HepG2 (cell line): ENCODE measurements at regions not wholly inside any gene's neighbourhood (a gene's known extent, or its start where the extent isn't known, plus 50 kb on each side); places are given as distances from the start of the nearest gene placed in this dataset.

Source experiments
- ATAC-seq: fragments of 200-7000 bp; cut with Tn5 transposase; 3 replicates; pipeline ENCODE4 v1.9.1; 2020; ENCODE audit warnings: mild to moderate bottlenecking, moderate library complexity
- BruUV-seq: library from RNA; stranded (reverse); fragments of 400-500 nt; replicated peaks from 2 replicates; lab custom pipeline; 2021; lab: Mats Ljungman, UMichigan
- CTCF ChIA-PET: fragments of 300-600 bp; formaldehyde crosslinking; extraction: SDS; loops from one replicate; lab custom pipeline; 2021; ENCODE audit warnings: low total read pairs, inconsistent platforms, low intra/inter-chr PET ratio; lab: Yijun Ruan, JAX
- POLR2A ChIA-PET: fragments of 350-600 bp; sonication (Branson Sonifier 250); formaldehyde crosslinking; loops from one replicate; lab custom pipeline; 2020; ENCODE audit warnings: antibody characterized with exemption, inconsistent platforms; lab: Yijun Ruan, JAX
- DNase-seq: peaks from one replicate; pipeline ENCODE4 v3.0.0-alpha.2; 2015; ENCODE audit warnings: low spot score
- FAIRE-seq: peaks from 3 replicates; lab custom pipeline; 2011; peaks lifted over from hg19 to GRCh38; lab: Jason Lieb, UNC
- H2AFZ ChIP-seq: one replicate; pipeline ENCODE4 v1.6.1; 2011; ENCODE audit warnings: low read length, inconsistent platforms
- H3K27ac ChIP-seq: fragments of 300-600 bp; 3 replicates; pipeline ENCODE4 v1.8.0; 2011; ENCODE audit warnings: mixed run types, mild to moderate bottlenecking, mixed read lengths, low read length, inconsistent platforms; ENCODE audit not compliant: insufficient read depth; ENCODE audit errors: extremely low read length
- H3K27me3 ChIP-seq, 2 experiments: fragments of 200-600 bp in 1 of 2; 2 replicates in 1 of 2; 3 replicates in 1 of 2; pipeline versions ENCODE4 v1.6.0 to v1.8.0; 2011; ENCODE audit warnings: low read length in 2 of 2, mild to moderate bottlenecking in 2 of 2, moderate library complexity in 2 of 2, inconsistent platforms in 1 of 2; ENCODE audit not compliant: insufficient read depth in 2 of 2, control insufficient read depth in 1 of 2
- H3K36me3 ChIP-seq, 2 experiments: fragments of 200-600 bp in 1 of 2; replicated peaks in 1 of 2; 2 replicates in 1 of 2; 3 replicates in 1 of 2; pipeline versions ENCODE4 v1.5.1 to v1.8.0; 2011; ENCODE audit warnings: low read length in 2 of 2, inconsistent platforms in 1 of 2; ENCODE audit not compliant: insufficient read depth in 2 of 2, control insufficient read depth in 1 of 2
- H3K4me1 ChIP-seq: 2 replicates; pipeline ENCODE4 v1.5.1; 2012; ENCODE audit warnings: low read length, inconsistent platforms; ENCODE audit not compliant: insufficient read depth
- H3K4me2 ChIP-seq: 2 replicates; pipeline ENCODE4 v1.6.0; 2011; ENCODE audit warnings: low read depth, low read length, inconsistent platforms
- H3K4me3 ChIP-seq, 3 experiments: fragments of 200-600 bp in 1 of 3; sonication (generic), shearing (Covaris generic) in 1 of 3; replicated peaks in 1 of 3; 2 replicates each; pipeline ENCODE4 v1.5.1; 2011 to 2016; ENCODE audit warnings: low read length in 3 of 3, inconsistent platforms in 2 of 3, low read depth in 2 of 3, mild to moderate bottlenecking in 2 of 3, control low read depth in 1 of 3, mixed read lengths in 1 of 3; ENCODE audit not compliant: insufficient read depth in 1 of 3
- H3K79me2 ChIP-seq: one replicate; pipeline ENCODE4 v1.6.1; 2011; ENCODE audit warnings: low read length, inconsistent platforms; ENCODE audit not compliant: insufficient read depth
- H3K9ac ChIP-seq: 2 replicates; pipeline ENCODE4 v1.6.0; 2011; ENCODE audit warnings: mild to moderate bottlenecking, low read depth, low read length, inconsistent platforms; ENCODE audit not compliant: insufficient read depth
- H3K9me3 ChIP-seq: 2 replicates; pipeline ENCODE4 v1.5.1; 2012; ENCODE audit warnings: mild to moderate bottlenecking, low read length
- H4K20me1 ChIP-seq: 2 replicates; pipeline ENCODE4 v1.6.0; 2011; ENCODE audit warnings: inconsistent platforms, mild to moderate bottlenecking, low read length, moderate library complexity; ENCODE audit not compliant: insufficient read depth
- BRCA1 ChIP-seq: sonication (generic); formaldehyde crosslinking; IDR thresholded peaks from 2 replicates; pipeline ENCODE4 v1.4.0; 2020; ENCODE audit warnings: missing genetic modification reagents
- BRD4 ChIP-seq: sonication (generic); formaldehyde crosslinking; IDR thresholded peaks from 2 replicates; pipeline ENCODE4 v1.4.0; 2020; ENCODE audit warnings: missing genetic modification reagents
- FOXM1 ChIP-seq: sonication (generic); formaldehyde crosslinking; IDR thresholded peaks from 2 replicates; pipeline ENCODE4 v1.5.0; 2020; ENCODE audit warnings: missing genetic modification reagents
- KLF16 ChIP-seq, 2 experiments: sonication (generic) in 1 of 2; formaldehyde crosslinking in 1 of 2; IDR thresholded peaks; 2 replicates each; pipeline versions ENCODE4 v1.6.1 to v1.8.0; 2016 to 2023; ENCODE audit warnings: missing genetic modification reagents in 2 of 2, missing compliant biosample characterization in 1 of 2
- LCORL ChIP-seq, 2 experiments: fragments of 450-650 bp in 1 of 2; sonication (generic) in 1 of 2; formaldehyde crosslinking in 1 of 2; IDR thresholded peaks; 2 replicates each; pipeline versions ENCODE4 v1.5.0 to v1.6.1; 2017 to 2020; ENCODE audit warnings: antibody characterized with exemption in 1 of 2, missing genetic modification reagents in 1 of 2
- NCOA5 ChIP-seq: sonication (generic); formaldehyde crosslinking; IDR thresholded peaks from 2 replicates; pipeline ENCODE4 v1.4.0; 2020; ENCODE audit warnings: missing genetic modification reagents
- PAWR ChIP-seq: sonication (generic); formaldehyde crosslinking; IDR thresholded peaks from 2 replicates; pipeline ENCODE4 v1.4.0; 2020; ENCODE audit warnings: missing genetic modification reagents, mild to moderate bottlenecking, borderline replicate concordance
- PLRG1 ChIP-seq: fragments of 450-650 bp; conservative IDR thresholded peaks from 2 replicates; pipeline ENCODE4 v1.6.1; 2016
- SRSF9 ChIP-seq: fragments of 200-400 bp; formaldehyde crosslinking; IDR thresholded peaks from 2 replicates; pipeline ENCODE4 v1.6.1; 2018; ENCODE audit warnings: borderline replicate concordance, mild to moderate bottlenecking, low read depth, low read length; ENCODE audit not compliant: insufficient read depth, poor library complexity, severe bottlenecking
- ZNF225 ChIP-seq: sonication (generic); formaldehyde crosslinking; IDR thresholded peaks from 2 replicates; pipeline ENCODE4 v1.4.0; 2020; ENCODE audit warnings: mild to moderate bottlenecking, missing genetic modification reagents
- ZNF431 ChIP-seq: sonication (generic); formaldehyde crosslinking; IDR thresholded peaks from 2 replicates; pipeline ENCODE4 v1.9.0; 2022; ENCODE audit warnings: missing genetic modification reagents, low read depth, mild to moderate bottlenecking, borderline replicate concordance
- ZNF552 ChIP-seq: sonication (generic); formaldehyde crosslinking; IDR thresholded peaks from 2 replicates; pipeline ENCODE4 v1.9.0; 2022; ENCODE audit warnings: missing genetic modification reagents, mild to moderate bottlenecking, borderline replicate concordance
- WGBS: methylation state at CpG from one replicate; pipeline ENCODE4 v1.1.6; 2017; ENCODE audit warnings: low lambda C conversion rate; 5-methylcytosine and 5-hydroxymethylcytosine counted together
- in situ Hi-C: cut with HindIII; loops from 2 replicates; pipeline ENCODE4 v1.10.0; 2017; ENCODE audit warnings: low pct_unique_long_range_greater_than_20kb; ENCODE audit not compliant: extremely low pct_ligation_motif_present
- intact Hi-C: fragments of 100-400 bp; cut with micrococcal nuclease; formaldehyde crosslinking; loops from one replicate; pipeline ENCODE4 v1.10.0; 2022; ENCODE audit not compliant: unreplicated experiment
- TF ChIP-seq, protein P1 (sequence below): sonication (generic); formaldehyde crosslinking; IDR thresholded peaks from 2 replicates; pipeline ENCODE4 v1.8.0; 2022; ENCODE audit warnings: mild to moderate bottlenecking, missing genetic modification reagents, moderate library complexity
- TF ChIP-seq, protein P2 (sequence below): sonication (generic); formaldehyde crosslinking; conservative IDR thresholded peaks from 2 replicates; pipeline ENCODE4 v1.8.0; 2022; ENCODE audit warnings: mild to moderate bottlenecking, moderate library complexity, missing genetic modification reagents
- TF ChIP-seq, protein P3 (sequence below): sonication (generic); formaldehyde crosslinking; IDR thresholded peaks from 2 replicates; pipeline ENCODE4 v1.4.0; 2020; ENCODE audit warnings: mild to moderate bottlenecking, missing genetic modification reagents, borderline replicate concordance

DNA sequence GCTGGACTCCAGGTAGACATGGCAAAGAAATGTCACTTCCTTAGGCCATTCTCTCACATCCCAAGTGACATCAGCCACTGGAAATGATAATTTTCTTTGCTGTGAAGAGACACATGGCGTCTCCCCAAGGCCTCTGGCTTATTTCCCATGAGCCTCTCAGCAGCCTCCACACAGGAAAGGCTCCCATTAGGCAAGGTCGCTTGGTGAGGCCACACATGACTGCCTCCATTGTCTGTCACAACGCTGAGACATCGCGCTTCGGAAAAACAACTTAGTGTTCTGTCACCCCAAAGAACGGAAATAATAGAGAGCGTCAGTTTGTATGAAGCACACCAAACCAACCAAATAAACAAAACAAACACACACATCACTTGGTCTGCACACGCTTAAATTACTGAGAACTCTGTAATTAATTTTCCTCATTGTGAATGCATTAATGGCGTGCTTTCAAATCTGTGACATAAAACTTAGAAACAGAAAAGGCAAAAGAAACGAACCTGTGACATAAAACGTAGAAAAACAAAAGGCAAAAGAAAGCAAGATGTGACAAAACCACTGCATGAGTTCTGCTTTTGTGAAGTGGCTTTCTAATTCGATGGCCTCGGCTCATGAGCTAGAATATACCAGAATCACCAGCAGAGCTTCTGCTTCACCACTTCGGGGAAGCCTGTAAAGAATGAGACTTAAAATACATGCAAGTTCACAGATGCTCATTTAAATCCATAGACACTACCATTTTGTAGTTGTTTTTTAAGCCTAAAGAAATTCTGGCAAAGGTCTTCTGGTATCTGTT is 404.2 kb upstream of the SGCG start (continued):
- TF ChIP-seq, protein P1, sequence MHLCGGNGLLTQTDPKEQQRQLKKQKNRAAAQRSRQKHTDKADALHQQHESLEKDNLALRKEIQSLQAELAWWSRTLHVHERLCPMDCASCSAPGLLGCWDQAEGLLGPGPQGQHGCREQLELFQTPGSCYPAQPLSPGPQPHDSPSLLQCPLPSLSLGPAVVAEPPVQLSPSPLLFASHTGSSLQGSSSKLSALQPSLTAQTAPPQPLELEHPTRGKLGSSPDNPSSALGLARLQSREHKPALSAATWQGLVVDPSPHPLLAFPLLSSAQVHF: no peak
- TF ChIP-seq ZNF552 (CRISPR knock-in tag): no peak

DNA sequence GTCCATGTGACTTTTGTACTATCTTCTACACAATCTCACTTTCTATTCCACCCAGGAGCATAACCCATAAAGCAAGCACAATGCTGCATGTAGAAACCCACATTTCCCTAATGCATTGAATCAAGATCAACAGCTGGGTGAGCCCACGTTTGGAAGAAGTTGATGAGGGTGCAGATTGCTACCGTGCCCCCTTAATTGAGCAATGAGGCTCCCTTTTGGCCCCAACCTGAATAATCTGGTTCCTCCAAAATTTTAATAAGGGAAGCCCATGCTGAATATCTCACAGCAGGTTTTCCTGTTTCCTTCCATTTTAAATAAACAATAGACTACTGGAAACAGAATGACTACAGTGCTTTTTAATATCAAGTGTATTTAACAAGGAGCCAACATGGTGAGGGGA is 403.6 kb upstream of the SGCG start:
- H3K9ac ChIP-seq: no peak overlapping the region
- intact Hi-C loops: no loop called here
- ATAC-seq: no peak
- H3K27me3 ChIP-seq: no peaks in the 10 kb centered on the region; a peak in 1 of 5 replicates
- POLR2A ChIA-PET: no interaction called here
- H3K9me3 ChIP-seq: no peaks in the 10 kb centered on the region
- H3K36me3 ChIP-seq: no peaks in the 10 kb centered on the region
- H3K27ac ChIP-seq: no peak overlapping the region
- H2AFZ ChIP-seq: no peak overlapping the region
- FAIRE-seq: no peak
- WGBS: 30% methylated on average over 2 of the region's 2 CpGs
- no peaks in the 10 kb centered on the region for H4K20me1 ChIP-seq
- no peak for DNase-seq
- BruUV-seq: no TSS peak
- no peaks in the 10 kb centered on the region for H3K79me2 ChIP-seq
- H3K4me2 ChIP-seq: no peak overlapping the region
- in situ Hi-C loops: loop anchor here (25.0 kb wide), 1 partner anchor 1165 kb away; the partner anchor contains the start of gene MICU2
- CTCF ChIA-PET: no interaction called here
- H3K4me1 ChIP-seq: peaks cover 10% of the 10 kb centered on the region
- no peak overlapping the region for H3K4me3 ChIP-seq
- TF ChIP-seq NCOA5 (CRISPR knock-in tag) (no peak), FOXM1 (CRISPR knock-in tag) (no peak), SRSF9 (no peak), ZNF431 (no peak), BRCA1 (no peak), BRD4 (no peak), KLF16 (CRISPR knock-in tag; IDR thresholded peaks at IDR 0.05) (no peak), ZNF225 (CRISPR knock-in tag) (no peak), PLRG1 (no peak), LCORL (IDR thresholded peaks at IDR 0.05) (no peak), LCORL (CRISPR knock-in tag; IDR thresholded peaks at IDR 0.05) (no peak), PAWR (CRISPR knock-in tag) (no peak)
- TF ChIP-seq, protein P2, sequence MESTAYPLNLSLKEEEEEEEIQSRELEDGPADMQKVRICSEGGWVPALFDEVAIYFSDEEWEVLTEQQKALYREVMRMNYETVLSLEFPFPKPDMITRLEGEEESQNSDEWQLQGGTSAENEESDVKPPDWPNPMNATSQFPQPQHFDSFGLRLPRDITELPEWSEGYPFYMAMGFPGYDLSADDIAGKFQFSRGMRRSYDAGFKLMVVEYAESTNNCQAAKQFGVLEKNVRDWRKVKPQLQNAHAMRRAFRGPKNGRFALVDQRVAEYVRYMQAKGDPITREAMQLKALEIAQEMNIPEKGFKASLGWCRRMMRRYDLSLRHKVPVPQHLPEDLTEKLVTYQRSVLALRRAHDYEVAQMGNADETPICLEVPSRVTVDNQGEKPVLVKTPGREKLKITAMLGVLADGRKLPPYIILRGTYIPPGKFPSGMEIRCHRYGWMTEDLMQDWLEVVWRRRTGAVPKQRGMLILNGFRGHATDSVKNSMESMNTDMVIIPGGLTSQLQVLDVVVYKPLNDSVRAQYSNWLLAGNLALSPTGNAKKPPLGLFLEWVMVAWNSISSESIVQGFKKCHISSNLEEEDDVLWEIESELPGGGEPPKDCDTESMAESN: no peak
- TF ChIP-seq, protein P3, sequence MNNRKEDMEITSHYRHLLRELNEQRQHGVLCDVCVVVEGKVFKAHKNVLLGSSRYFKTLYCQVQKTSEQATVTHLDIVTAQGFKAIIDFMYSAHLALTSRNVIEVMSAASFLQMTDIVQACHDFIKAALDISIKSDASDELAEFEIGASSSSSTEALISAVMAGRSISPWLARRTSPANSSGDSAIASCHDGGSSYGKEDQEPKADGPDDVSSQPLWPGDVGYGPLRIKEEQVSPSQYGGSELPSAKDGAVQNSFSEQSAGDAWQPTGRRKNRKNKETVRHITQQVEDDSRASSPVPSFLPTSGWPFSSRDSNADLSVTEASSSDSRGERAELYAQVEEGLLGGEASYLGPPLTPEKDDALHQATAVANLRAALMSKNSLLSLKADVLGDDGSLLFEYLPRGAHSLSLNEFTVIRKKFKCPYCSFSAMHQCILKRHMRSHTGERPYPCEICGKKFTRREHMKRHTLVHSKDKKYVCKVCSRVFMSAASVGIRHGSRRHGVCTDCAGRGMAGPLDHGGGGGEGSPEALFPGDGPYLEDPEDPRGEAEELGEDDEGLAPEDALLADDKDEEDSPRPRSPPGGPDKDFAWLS (CRISPR knock-in tag): no peak
